ENCODE measurements at regions not wholly inside any gene's neighbourhood (a gene's known extent, or its start where the extent isn't known, plus 50 kb on each side); places are given as distances from the start of the nearest gene placed in this dataset.

GRCh38 chr4:18262832-18263231 lies 241.3 kb upstream of the LCORL start:
- no peak for DNase-seq

GRCh38 chr4:18252052-18252451 lies 230.5 kb upstream of the LCORL start:
- Mint-ChIP-seq H3K9me3 (peaks cover 47% of the 10 kb centered on the region), H3K36me3 (ENCODE audit: low read depth) (no peaks in the 10 kb centered on the region), H3K27me3 (ENCODE audit: insufficient read depth) (peaks cover 2% of the 10 kb centered on the region; the same call in 1 of the 2 replicates), H3K27ac (no peak overlapping the region), H3K4me3 (no peak overlapping the region), H3K4me1 (ENCODE audit: low read depth) (no peaks in the 10 kb centered on the region)
- TF ChIP-seq CTCF (IDR thresholded peaks at IDR 0.05) = no peak
- DNase-seq = no peak

More at GRCh38 chr4:18262832-18263231, 241.3 kb upstream of the LCORL start:
- Mint-ChIP-seq H3K36me3 (ENCODE audit: low read depth) (no peaks in the 10 kb centered on the region), H3K9me3 (peaks cover 54% of the 10 kb centered on the region), H3K4me3 (no peak overlapping the region), H3K4me1 (ENCODE audit: low read depth) (no peaks in the 10 kb centered on the region), H3K27ac (no peak overlapping the region), H3K27me3 (ENCODE audit: insufficient read depth) (no peaks in the 10 kb centered on the region)
- TF ChIP-seq CTCF (IDR thresholded peaks at IDR 0.05) = no peak

- H3K27ac Mint-ChIP-seq = no peak overlapping the region
- H3K4me1 Mint-ChIP-seq (ENCODE audit: low read depth) = no peaks in the 10 kb centered on the region
- no peak for TF ChIP-seq CTCF (IDR thresholded peaks at IDR 0.05)
- peaks cover 2% of the 10 kb centered on the region; the same call in 1 of the 2 replicates for H3K27me3 Mint-ChIP-seq (ENCODE audit: insufficient read depth)
- peaks cover 42% of the 10 kb centered on the region for H3K9me3 Mint-ChIP-seq
- H3K36me3 Mint-ChIP-seq (ENCODE audit: low read depth) = no peaks in the 10 kb centered on the region
- no peak overlapping the region for H3K4me3 Mint-ChIP-seq
- no peak for DNase-seq
These were observed 229.0 kb upstream of the LCORL start for GRCh38 chr4:18250564-18250963.

- H3K4me3 Mint-ChIP-seq = no peak overlapping the region
- no peak for DNase-seq
- H3K27ac Mint-ChIP-seq = no peak overlapping the region
- H3K36me3 Mint-ChIP-seq (ENCODE audit: low read depth) = no peaks in the 10 kb centered on the region
- no peak for TF ChIP-seq CTCF (IDR thresholded peaks at IDR 0.05)
- peaks cover 2% of the 10 kb centered on the region; the same call in 1 of the 2 replicates for H3K27me3 Mint-ChIP-seq (ENCODE audit: insufficient read depth)
- H3K4me1 Mint-ChIP-seq (ENCODE audit: low read depth) = no peaks in the 10 kb centered on the region
- H3K9me3 Mint-ChIP-seq = peaks cover 49% of the 10 kb centered on the region
These were observed 227.1 kb upstream of the LCORL start for GRCh38 chr4:18248611-18249010.

GRCh38 chr4:18247189-18247588 lies 225.6 kb upstream of the LCORL start:
- Mint-ChIP-seq H3K4me1 (ENCODE audit: low read depth) (no peaks in the 10 kb centered on the region), H3K27me3 (ENCODE audit: insufficient read depth) (peaks cover 2% of the 10 kb centered on the region; the same call in 1 of the 2 replicates), H3K4me3 (no peak overlapping the region), H3K27ac (no peak overlapping the region), H3K36me3 (ENCODE audit: low read depth) (no peaks in the 10 kb centered on the region; the same call in 1 of the 2 replicates), H3K9me3 (peaks cover 44% of the 10 kb centered on the region)
- no peak for DNase-seq
- no peak for TF ChIP-seq CTCF (IDR thresholded peaks at IDR 0.05)
